Omental fat pad (tissue), 3 donors: ENCODE measurements at regions not wholly inside any gene's neighbourhood (a gene's known extent, or its start where the extent isn't known, plus 50 kb on each side); places are given as distances from the start of the nearest gene placed in this dataset.

Experiments used
- ATAC-seq: fragments of 150-250 bp; one replicate; pipeline ENCODE4 v1.9.1; 2016; ENCODE audit warnings: mild to moderate bottlenecking, moderate library complexity; ENCODE audit not compliant: low FRiP score
- DNase-seq: peaks from one replicate; pipeline ENCODE4 v3.0.0-alpha.2; 2019; ENCODE audit warnings: low spot score
- TF ChIP-seq, protein P1 (sequence below), 3 donors: fragments of 450-650 bp; IDR thresholded peaks; one replicate each; pipeline ENCODE4 v1.5.1; 2016 to 2017; ENCODE audit warnings: antibody characterized with exemption in 3 of 3, mild to moderate bottlenecking in 3 of 3, moderate library complexity in 2 of 3

DNA sequence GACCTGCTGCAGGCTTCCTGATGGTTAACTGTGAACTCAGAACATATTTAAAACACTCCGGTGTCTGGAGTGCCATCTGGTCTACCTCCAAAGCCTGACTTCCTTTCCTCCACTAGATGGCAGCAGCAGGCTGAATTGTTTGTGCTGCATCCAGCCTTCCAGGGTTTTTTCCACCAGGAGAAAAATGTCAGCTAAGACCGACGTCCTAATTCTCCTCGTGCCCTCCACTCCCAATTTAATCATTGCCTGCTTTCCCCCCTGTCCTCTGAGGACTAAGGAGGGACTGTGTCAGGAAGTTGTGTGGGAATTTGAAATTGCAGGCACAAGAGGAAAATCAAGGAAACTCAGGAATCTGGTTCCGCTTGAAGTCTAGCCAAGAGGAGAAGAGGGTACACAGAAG, 165.2 kb upstream of the UMPS start:
- DNase-seq, result peak; percentile 36
- no peak for ATAC-seq

DNA sequence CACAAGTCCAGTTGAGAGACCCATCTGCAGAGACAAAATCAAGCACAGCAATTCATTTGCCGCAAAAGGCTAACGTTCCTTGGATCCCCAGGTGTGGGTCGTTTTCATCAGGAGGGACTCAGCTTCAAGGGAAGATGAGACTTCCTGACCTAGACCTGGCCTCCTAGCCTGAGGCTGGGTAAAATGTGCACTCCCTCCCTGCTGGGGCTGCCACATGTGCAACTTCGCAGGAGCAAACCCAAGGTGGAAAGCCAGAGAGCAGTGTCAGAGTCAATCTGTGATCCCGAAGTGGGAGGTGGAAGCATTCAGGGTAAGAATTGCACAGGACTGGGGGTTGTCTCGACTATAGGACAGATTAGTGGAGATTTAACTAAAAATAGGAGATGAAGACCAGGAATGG, 164.7 kb upstream of the UMPS start:
- TF ChIP-seq, protein P1, sequence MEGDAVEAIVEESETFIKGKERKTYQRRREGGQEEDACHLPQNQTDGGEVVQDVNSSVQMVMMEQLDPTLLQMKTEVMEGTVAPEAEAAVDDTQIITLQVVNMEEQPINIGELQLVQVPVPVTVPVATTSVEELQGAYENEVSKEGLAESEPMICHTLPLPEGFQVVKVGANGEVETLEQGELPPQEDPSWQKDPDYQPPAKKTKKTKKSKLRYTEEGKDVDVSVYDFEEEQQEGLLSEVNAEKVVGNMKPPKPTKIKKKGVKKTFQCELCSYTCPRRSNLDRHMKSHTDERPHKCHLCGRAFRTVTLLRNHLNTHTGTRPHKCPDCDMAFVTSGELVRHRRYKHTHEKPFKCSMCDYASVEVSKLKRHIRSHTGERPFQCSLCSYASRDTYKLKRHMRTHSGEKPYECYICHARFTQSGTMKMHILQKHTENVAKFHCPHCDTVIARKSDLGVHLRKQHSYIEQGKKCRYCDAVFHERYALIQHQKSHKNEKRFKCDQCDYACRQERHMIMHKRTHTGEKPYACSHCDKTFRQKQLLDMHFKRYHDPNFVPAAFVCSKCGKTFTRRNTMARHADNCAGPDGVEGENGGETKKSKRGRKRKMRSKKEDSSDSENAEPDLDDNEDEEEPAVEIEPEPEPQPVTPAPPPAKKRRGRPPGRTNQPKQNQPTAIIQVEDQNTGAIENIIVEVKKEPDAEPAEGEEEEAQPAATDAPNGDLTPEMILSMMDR (IDR thresholded peaks at IDR 0.05), result no peak
- DNase-seq (no peak), ATAC-seq (no peak)

More for the DNA sequence above, 165.2 kb upstream of the UMPS start:
- TF ChIP-seq, protein P1 (IDR thresholded peaks at IDR 0.05), result peak in 1 of 3 donors; percentile 60

DNA sequence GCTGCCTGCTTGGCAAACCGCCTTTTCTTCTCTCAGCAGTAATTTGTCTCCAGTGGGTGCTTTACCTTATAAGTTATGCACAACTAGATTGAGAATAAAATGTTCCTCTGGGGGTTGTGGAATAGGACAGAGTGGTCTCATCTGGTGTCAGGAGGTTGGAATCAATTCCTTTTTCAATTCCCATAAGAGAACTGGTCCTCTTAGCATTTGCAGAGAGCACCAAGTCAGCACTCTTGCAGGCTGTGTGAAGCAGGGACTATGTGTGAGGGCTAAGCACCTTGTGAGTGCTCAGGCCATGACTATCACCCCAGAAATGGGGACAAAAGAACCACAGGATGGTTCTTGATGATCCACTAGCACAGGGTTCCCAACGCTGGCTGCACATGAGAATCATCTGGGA, 163.6 kb upstream of the UMPS start:
- no peak for DNase-seq
- TF ChIP-seq, protein P1 (IDR thresholded peaks at IDR 0.05), result no peak
- no peak for ATAC-seq

DNA sequence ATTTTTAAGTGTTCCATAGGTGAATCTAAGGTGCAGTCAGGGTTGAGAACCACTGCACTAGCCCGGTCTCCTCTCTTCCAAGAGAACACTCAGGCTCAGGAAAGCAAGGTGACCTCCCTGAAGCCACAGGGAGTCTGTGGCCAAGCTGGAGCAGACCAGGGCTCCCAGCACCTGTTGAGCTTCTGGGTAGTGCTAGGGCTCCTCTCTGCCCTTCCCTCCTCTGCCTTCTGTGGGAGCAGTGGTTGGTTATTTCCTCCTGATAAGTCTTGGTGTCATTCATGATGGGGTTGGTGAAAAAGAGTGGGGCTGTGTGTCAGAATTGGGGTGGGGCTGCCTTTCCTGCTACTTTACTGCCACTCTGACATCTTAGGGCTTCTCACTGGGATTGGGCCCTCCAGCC, 163.1 kb upstream of the UMPS start:
- ATAC-seq (no peak), DNase-seq (no peak)
- TF ChIP-seq, protein P1 (IDR thresholded peaks at IDR 0.05), result no peak

DNA sequence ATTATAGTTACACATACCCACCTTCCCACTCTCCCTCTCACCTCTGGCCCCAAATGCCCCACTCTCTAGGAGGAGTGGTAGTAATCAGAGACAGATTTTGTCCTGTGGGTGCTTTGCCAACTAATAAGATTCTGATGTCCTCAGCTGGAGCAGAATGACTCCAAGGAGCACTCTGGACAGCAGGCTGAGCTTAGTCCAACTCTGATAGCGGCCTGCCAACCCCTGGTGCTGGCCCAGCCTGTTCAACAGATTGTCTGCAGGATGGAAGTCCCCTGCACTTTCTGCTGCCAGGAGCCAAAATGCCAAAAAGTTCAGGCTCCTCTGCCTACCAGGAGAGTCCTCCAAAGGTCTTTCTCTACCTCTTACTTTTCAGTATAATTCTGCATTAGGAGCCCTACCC, 160.5 kb upstream of the UMPS start:
- ATAC-seq, result no peak
- TF ChIP-seq, protein P1 (IDR thresholded peaks at IDR 0.05), result no peak
- DNase-seq, result no peak

DNA sequence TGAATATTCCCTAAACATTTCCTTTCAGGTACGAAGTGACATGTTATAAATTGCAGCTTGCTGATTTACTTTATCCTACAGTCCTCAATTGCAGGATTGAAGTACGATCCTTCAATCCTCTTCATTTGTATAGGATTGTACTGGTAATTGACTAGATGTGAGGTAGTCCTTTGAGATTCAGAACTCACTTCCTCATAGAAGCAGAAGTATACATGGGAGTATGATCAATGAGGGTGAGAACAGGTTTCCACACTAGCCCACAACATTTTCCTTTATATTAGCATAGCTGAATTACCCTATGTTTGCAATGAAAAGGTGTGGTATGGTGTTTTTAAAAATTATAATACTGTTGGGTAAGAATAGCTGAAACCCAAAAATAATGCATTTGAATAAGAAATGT, 160.0 kb upstream of the UMPS start:
- DNase-seq, result no peak
- TF ChIP-seq, protein P1 (IDR thresholded peaks at IDR 0.05), result no peak

DNA sequence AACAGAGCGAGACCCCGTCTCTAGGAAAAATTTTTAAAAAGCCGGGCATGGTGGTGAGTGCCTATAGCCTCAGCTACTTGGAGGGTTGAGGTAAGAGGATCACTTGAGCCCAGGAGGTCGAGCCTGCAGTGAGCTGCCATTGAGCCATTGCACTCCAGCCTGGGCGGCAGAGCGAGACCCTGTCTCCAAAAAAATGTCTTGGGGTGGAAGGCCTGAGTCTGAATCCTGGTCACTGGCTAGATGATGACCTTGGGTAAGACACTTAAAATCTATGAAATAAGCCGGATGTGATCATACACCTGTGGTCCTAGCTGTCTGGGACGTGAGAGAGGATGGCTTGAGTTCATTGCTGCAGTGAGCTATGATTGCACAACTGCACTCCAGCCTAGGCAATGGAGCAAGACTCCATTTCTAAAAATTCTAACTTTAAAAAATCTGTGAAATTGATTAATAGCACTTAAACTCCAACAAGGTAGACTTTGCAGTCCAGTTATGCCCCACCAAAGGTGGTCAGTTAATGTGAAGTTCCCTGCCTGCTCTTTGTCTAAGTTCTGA, 157.3 kb upstream of the UMPS start:
- TF ChIP-seq, protein P1 (IDR thresholded peaks at IDR 0.05), result no peak
- ATAC-seq, result no peak
- DNase-seq, result no peak

More for the DNA sequence above, 160.0 kb upstream of the UMPS start:
- ATAC-seq, result no peak
